Fibroblast of lung (primary cell): ENCODE measurements at regions not wholly inside any gene's neighbourhood (a gene's known extent, or its start where the extent isn't known, plus 50 kb on each side); places are given as distances from the start of the nearest gene placed in this dataset.

Experiments used
- DNase-seq, 2 donors: peaks; one replicate each; pipeline versions ENCODE4 v3.0.0 to v3.0.0-alpha.2; 2010; ENCODE audit warnings: low read depth in 2 of 2
- H2AFZ ChIP-seq: 2 replicates; pipeline ENCODE4 v1.5.1; 2012; ENCODE audit warnings: low read length, control low read depth, inconsistent platforms
- H3K27ac ChIP-seq: 2 replicates; pipeline ENCODE4 v1.5.1; 2011; ENCODE audit warnings: low read length, control low read depth; ENCODE audit not compliant: insufficient read depth
- H3K27me3 ChIP-seq: 2 replicates; pipeline ENCODE4 v1.5.1; 2011; ENCODE audit warnings: mild to moderate bottlenecking, low read length; ENCODE audit not compliant: control insufficient read depth, insufficient read depth
- H3K36me3 ChIP-seq: 2 replicates; pipeline ENCODE4 v1.5.1; 2011; ENCODE audit warnings: low read length; ENCODE audit not compliant: control insufficient read depth, insufficient read depth
- H3K4me1 ChIP-seq: 2 replicates; pipeline ENCODE4 v1.5.1; 2011; ENCODE audit warnings: low read length; ENCODE audit not compliant: control insufficient read depth, insufficient read depth; ENCODE audit errors: extremely low read depth
- H3K4me2 ChIP-seq: 2 replicates; pipeline ENCODE4 v1.5.1; 2011; ENCODE audit warnings: low read length, control low read depth; ENCODE audit not compliant: insufficient read depth; ENCODE audit errors: extremely low read depth
- H3K4me3 ChIP-seq, 4 experiments: fragments of 200-600 bp in 1 of 4; sonication (generic) in 1 of 4; replicated peaks in 1 of 4; 2 replicates each; pipeline ENCODE4 v1.5.1; 2011 to 2016; ENCODE audit warnings: low read length in 4 of 4, low read depth in 3 of 4, mild to moderate bottlenecking in 3 of 4, control low read depth in 2 of 4, inconsistent platforms in 1 of 4, mixed read lengths in 1 of 4; ENCODE audit not compliant: insufficient read depth in 1 of 4; ENCODE audit errors: control extremely low read depth in 1 of 4
- H3K79me2 ChIP-seq: 2 replicates; pipeline ENCODE4 v1.5.1; 2012; ENCODE audit warnings: mild to moderate bottlenecking, low read length, inconsistent platforms; ENCODE audit not compliant: control insufficient read depth, insufficient read depth
- H3K9ac ChIP-seq: 2 replicates; pipeline ENCODE4 v1.5.1; 2011; ENCODE audit warnings: mild to moderate bottlenecking, low read length, control low read depth; ENCODE audit not compliant: insufficient read depth
- H3K9me3 ChIP-seq: 2 replicates; pipeline ENCODE4 v1.5.1; 2012; ENCODE audit warnings: low read depth, low read length; ENCODE audit not compliant: control insufficient read depth, insufficient read depth
- H4K20me1 ChIP-seq: 2 replicates; pipeline ENCODE4 v1.5.1; 2011; ENCODE audit warnings: low read length; ENCODE audit not compliant: control insufficient read depth, insufficient read depth; ENCODE audit errors: extremely low read depth
- CTCF ChIP-seq, 2 donors: IDR thresholded peaks in 1 of 2; conservative IDR thresholded peaks in 1 of 2; 1 replicate in 1 of 2; 2 replicates in 1 of 2; pipeline ENCODE4 v1.5.1; 2011 to 2012; ENCODE audit warnings: low read length in 2 of 2, control low read depth in 1 of 2, inconsistent platforms in 1 of 2, low read depth in 1 of 2, mild to moderate bottlenecking in 1 of 2
- EZH2 ChIP-seq: IDR thresholded peaks from 2 replicates; pipeline ENCODE4 v1.5.1; 2012; ENCODE audit warnings: low read length, control low read depth, mild to moderate bottlenecking; ENCODE audit errors: missing control alignments

- Histone ChIP-seq H3K4me1 (no peaks in the 10 kb centered on the region), H3K9me3 (no peaks in the 10 kb centered on the region), H2AFZ (no peak overlapping the region), H3K4me3 (no peak overlapping the region), H3K9ac (no peak overlapping the region), H3K27ac (no peak overlapping the region), H3K36me3 (no peaks in the 10 kb centered on the region), H3K4me2 (no peak overlapping the region), H3K79me2 (no peaks in the 10 kb centered on the region), H4K20me1 (no peaks in the 10 kb centered on the region), H3K27me3 (peaks cover 22% of the 10 kb centered on the region)
- no peak for DNase-seq
- TF ChIP-seq EZH2 = no peak
- no peak for TF ChIP-seq CTCF (conservative IDR thresholded peaks at IDR 0.05 in 1 of 2, IDR thresholded peaks at IDR 0.05 in 1 of 2; ENCODE audit: low read depth in 1 of 2, low read length in 2 of 2)
Observed at GRCh38 chr20:62548471-62548870, 72.7 kb upstream of the GATA5 start.

DNA sequence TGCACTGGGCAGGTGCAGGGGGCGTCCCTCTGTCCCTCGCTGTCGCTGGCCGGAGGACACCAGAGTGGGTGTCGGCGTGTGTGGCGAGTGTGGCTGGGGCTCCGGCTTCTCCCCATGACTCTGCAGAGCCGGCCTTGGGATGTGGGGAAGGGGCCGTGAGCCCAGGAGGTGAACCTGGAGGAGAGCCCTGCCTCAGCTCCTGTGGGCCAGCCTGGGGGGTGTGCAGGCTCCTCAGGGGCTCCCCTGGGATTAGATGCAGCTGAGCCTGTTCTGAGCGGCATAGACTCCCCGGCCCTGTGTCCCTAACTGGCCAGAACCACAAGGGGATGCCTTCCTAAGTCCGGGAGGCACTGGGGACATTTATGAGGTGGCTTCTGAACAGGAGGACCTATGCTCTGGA, 73.2 kb upstream of the GATA5 start:
- Histone ChIP-seq H3K9ac (no peak overlapping the region), H3K4me3 (no peak overlapping the region), H3K27ac (no peak overlapping the region), H3K27me3 (peaks cover 27% of the 10 kb centered on the region), H3K9me3 (no peaks in the 10 kb centered on the region), H3K4me1 (no peaks in the 10 kb centered on the region), H2AFZ (no peak overlapping the region), H3K79me2 (no peaks in the 10 kb centered on the region), H4K20me1 (no peaks in the 10 kb centered on the region), H3K36me3 (no peaks in the 10 kb centered on the region), H3K4me2 (no peak overlapping the region)
- TF ChIP-seq CTCF (conservative IDR thresholded peaks at IDR 0.05 in 1 of 2, IDR thresholded peaks at IDR 0.05 in 1 of 2; ENCODE audit: low read depth in 1 of 2, low read length in 2 of 2) = no peak
- TF ChIP-seq EZH2 = no peak
- DNase-seq = no peak

GRCh38 chr20:62549499-62550086, 73.8 kb upstream of the GATA5 start:
- Histone ChIP-seq H2AFZ (no peak overlapping the region), H3K79me2 (no peaks in the 10 kb centered on the region), H3K36me3 (no peaks in the 10 kb centered on the region), H3K9ac (no peak overlapping the region), H3K4me1 (no peaks in the 10 kb centered on the region), H3K4me2 (no peak overlapping the region), H3K27ac (no peak overlapping the region), H3K9me3 (no peaks in the 10 kb centered on the region), H4K20me1 (no peaks in the 10 kb centered on the region), H3K4me3 (no peak overlapping the region), H3K27me3 (peaks cover 32% of the 10 kb centered on the region)
- TF ChIP-seq CTCF (conservative IDR thresholded peaks at IDR 0.05 in 1 of 2, IDR thresholded peaks at IDR 0.05 in 1 of 2; ENCODE audit: low read depth in 1 of 2, low read length in 2 of 2) (no peak), EZH2 (peak; percentile 72)
- no peak for DNase-seq
